ENCODE measurements at regions not wholly inside any gene's neighbourhood (a gene's known extent, or its start where the extent isn't known, plus 50 kb on each side); places are given as distances from the start of the nearest gene placed in this dataset.
"Not testable (repeated sequence)": the region's sequence is repeated elsewhere in the genome, so short reads cannot be mapped to it uniquely, and the experiment has no call there.

- no peak for DNase-seq
Measured at GRCh38 chr10:65614956-65615565, 1310.8 kb upstream of the LRRTM3 start.

GRCh38 chr10:65618126-65618525, 1307.7 kb upstream of the LRRTM3 start:
- DNase-seq = no peak

- DNase-seq = no peak
Measured at GRCh38 chr10:65620404-65621048, 1305.3 kb upstream of the LRRTM3 start.

GRCh38 chr10:65622608-65623007, 1303.2 kb upstream of the LRRTM3 start:
- DNase-seq = no peak

GRCh38 chr10:65628493-65629139, 1297.2 kb upstream of the LRRTM3 start:
- no peak for DNase-seq

- no peak for DNase-seq
Measured at GRCh38 chr10:65660006-65660405, 1265.8 kb upstream of the LRRTM3 start.

- no peak for DNase-seq
Measured at GRCh38 chr10:65670087-65670486, 1255.7 kb upstream of the LRRTM3 start.

GRCh38 chr10:65670596-65670995, 1255.2 kb upstream of the LRRTM3 start:
- not testable (repeated sequence) for DNase-seq

GRCh38 chr10:65675236-65675635, 1250.6 kb upstream of the LRRTM3 start:
- DNase-seq = no peak

- DNase-seq = no peak
Measured at GRCh38 chr10:65684896-65685295, 1240.9 kb upstream of the LRRTM3 start.

GRCh38 chr10:65701168-65701776, 1224.6 kb upstream of the LRRTM3 start:
- no peak for DNase-seq

GRCh38 chr10:65708057-65708456, 1217.8 kb upstream of the LRRTM3 start:
- DNase-seq = no peak

- no peak for DNase-seq
Measured at GRCh38 chr10:65710306-65710705, 1215.5 kb upstream of the LRRTM3 start.

GRCh38 chr10:65719790-65720189, 1206.0 kb upstream of the LRRTM3 start:
- DNase-seq = no peak

GRCh38 chr10:65720901-65721300, 1204.9 kb upstream of the LRRTM3 start:
- no peak for DNase-seq

GRCh38 chr10:65723525-65723924, 1202.3 kb upstream of the LRRTM3 start:
- DNase-seq = no peak

- DNase-seq = no peak
Measured at GRCh38 chr10:65735382-65735781, 1190.5 kb upstream of the LRRTM3 start.

GRCh38 chr10:65742906-65743305, 1182.9 kb upstream of the LRRTM3 start:
- DNase-seq = no peak

- no peak for DNase-seq
Measured at GRCh38 chr10:65751218-65751617, 1174.6 kb upstream of the LRRTM3 start.

- no peak for DNase-seq
Measured at GRCh38 chr10:65751896-65752295, 1173.9 kb upstream of the LRRTM3 start.

GRCh38 chr10:65753532-65753931, 1172.3 kb upstream of the LRRTM3 start:
- no peak for DNase-seq

GRCh38 chr10:65754112-65754511, 1171.7 kb upstream of the LRRTM3 start:
- DNase-seq = no peak

GRCh38 chr10:65762311-65762710, 1163.5 kb upstream of the LRRTM3 start:
- DNase-seq = no peak

GRCh38 chr10:65765006-65765541, 1160.8 kb upstream of the LRRTM3 start:
- no peak for DNase-seq

Measured in activated CD8-positive, alpha-beta memory T cell treated with anti-CD3 and anti-CD28 coated beads, Interleukin-2, amount 50 U/mL, for 48 hours (primary cell).